SK-N-SH treated with all-trans-retinoic acid at 6 μM for 48 hours (cell line): ENCODE measurements at regions not wholly inside any gene's neighbourhood (a gene's known extent, or its start where the extent isn't known, plus 50 kb on each side); places are given as distances from the start of the nearest gene placed in this dataset.

Experiments used
- ARNTL ChIP-seq: fragments of 450-650 bp; formaldehyde crosslinking; IDR thresholded peaks from 2 replicates; pipeline ENCODE4 v1.5.0; 2020; ENCODE audit warnings: low read depth, mild to moderate bottlenecking, moderate library complexity, borderline replicate concordance
- GLIS3 ChIP-seq: fragments of 250-450 bp; sonication (Bioruptor Pico); IDR thresholded peaks from 2 replicates; pipeline ENCODE4 v1.5.0; 2020; ENCODE audit warnings: mild to moderate bottlenecking, moderate library complexity
- PATZ1 ChIP-seq: fragments of 250-450 bp; sonication (Bioruptor Pico); IDR thresholded peaks from 2 replicates; pipeline ENCODE4 v1.8.0; 2020; ENCODE audit warnings: mild to moderate bottlenecking, moderate library complexity, borderline replicate concordance
- PPARA ChIP-seq: fragments of 250-450 bp; sonication (Bioruptor Pico); IDR thresholded peaks from 2 replicates; pipeline ENCODE4 v1.5.0; 2020; ENCODE audit warnings: mild to moderate bottlenecking, borderline replicate concordance
- SNAI2 ChIP-seq: fragments of 250-450 bp; sonication (Bioruptor Pico); IDR thresholded peaks from 2 replicates; pipeline ENCODE4 v1.5.0; 2020; ENCODE audit warnings: mild to moderate bottlenecking, moderate library complexity
- TOX ChIP-seq: fragments of 250-450 bp; sonication (Bioruptor Pico); IDR thresholded peaks from 2 replicates; pipeline ENCODE4 v1.8.0; 2021; ENCODE audit warnings: mild to moderate bottlenecking, moderate library complexity, borderline replicate concordance
- ZFP30 ChIP-seq: fragments of 450-650 bp; formaldehyde crosslinking; IDR thresholded peaks from 2 replicates; pipeline ENCODE4 v1.5.0; 2022; ENCODE audit warnings: mild to moderate bottlenecking, moderate library complexity
- ZNF565 ChIP-seq: fragments of 450-650 bp; formaldehyde crosslinking; conservative IDR thresholded peaks from 2 replicates; pipeline ENCODE4 v1.5.0; 2020; ENCODE audit warnings: low read depth, mild to moderate bottlenecking, moderate library complexity
- ZNF70 ChIP-seq: fragments of 450-650 bp; formaldehyde crosslinking; IDR thresholded peaks from 2 replicates; pipeline ENCODE4 v1.5.0; 2020; ENCODE audit warnings: mild to moderate bottlenecking, moderate library complexity
- TF ChIP-seq, protein P1 (sequence below): fragments of 250-450 bp; sonication (Bioruptor Pico); IDR thresholded peaks from 2 replicates; pipeline ENCODE4 v1.8.0; 2021; ENCODE audit warnings: low read depth, mild to moderate bottlenecking, moderate library complexity, borderline replicate concordance
- TF ChIP-seq, protein P2 (sequence below): fragments of 250-450 bp; sonication (Bioruptor Pico); IDR thresholded peaks from 2 replicates; pipeline ENCODE4 v1.5.1; 2020; ENCODE audit warnings: low read depth, mild to moderate bottlenecking, moderate library complexity

- no peak for TF ChIP-seq SNAI2 (CRISPR knock-in tag)
- TF ChIP-seq TOX (CRISPR knock-in tag): no peak
- no peak for TF ChIP-seq ZNF70 (CRISPR knock-in tag)
- TF ChIP-seq, protein P1, sequence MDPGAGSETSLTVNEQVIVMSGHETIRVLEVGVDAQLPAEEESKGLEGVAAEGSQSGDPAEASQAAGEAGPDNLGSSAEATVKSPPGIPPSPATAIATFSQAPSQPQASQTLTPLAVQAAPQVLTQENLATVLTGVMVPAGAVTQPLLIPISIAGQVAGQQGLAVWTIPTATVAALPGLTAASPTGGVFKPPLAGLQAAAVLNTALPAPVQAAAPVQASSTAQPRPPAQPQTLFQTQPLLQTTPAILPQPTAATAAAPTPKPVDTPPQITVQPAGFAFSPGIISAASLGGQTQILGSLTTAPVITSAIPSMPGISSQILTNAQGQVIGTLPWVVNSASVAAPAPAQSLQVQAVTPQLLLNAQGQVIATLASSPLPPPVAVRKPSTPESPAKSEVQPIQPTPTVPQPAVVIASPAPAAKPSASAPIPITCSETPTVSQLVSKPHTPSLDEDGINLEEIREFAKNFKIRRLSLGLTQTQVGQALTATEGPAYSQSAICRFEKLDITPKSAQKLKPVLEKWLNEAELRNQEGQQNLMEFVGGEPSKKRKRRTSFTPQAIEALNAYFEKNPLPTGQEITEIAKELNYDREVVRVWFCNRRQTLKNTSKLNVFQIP: no peak
- TF ChIP-seq, protein P2, sequence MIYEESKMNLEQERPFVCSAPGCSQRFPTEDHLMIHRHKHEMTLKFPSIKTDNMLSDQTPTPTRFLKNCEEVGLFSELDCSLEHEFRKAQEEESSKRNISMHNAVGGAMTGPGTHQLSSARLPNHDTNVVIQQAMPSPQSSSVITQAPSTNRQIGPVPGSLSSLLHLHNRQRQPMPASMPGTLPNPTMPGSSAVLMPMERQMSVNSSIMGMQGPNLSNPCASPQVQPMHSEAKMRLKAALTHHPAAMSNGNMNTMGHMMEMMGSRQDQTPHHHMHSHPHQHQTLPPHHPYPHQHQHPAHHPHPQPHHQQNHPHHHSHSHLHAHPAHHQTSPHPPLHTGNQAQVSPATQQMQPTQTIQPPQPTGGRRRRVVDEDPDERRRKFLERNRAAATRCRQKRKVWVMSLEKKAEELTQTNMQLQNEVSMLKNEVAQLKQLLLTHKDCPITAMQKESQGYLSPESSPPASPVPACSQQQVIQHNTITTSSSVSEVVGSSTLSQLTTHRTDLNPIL (CRISPR knock-in tag): no peak
- no peak for TF ChIP-seq ZFP30 (CRISPR knock-in tag)
- no peak for TF ChIP-seq ZNF565 (CRISPR knock-in tag)
- TF ChIP-seq ARNTL: no peak
- TF ChIP-seq PPARA (CRISPR knock-in tag): no peak
- TF ChIP-seq PATZ1 (CRISPR knock-in tag): no peak
- no peak for TF ChIP-seq GLIS3 (CRISPR knock-in tag)
Observed at GRCh38 chr11:15794361-15795150, 561.8 kb downstream of the SOX6 start.
